MCF 10A (cell line): ENCODE measurements at regions not wholly inside any gene's neighbourhood (a gene's known extent, or its start where the extent isn't known, plus 50 kb on each side); places are given as distances from the start of the nearest gene placed in this dataset.

Source experiments
- BruUV-seq: library from RNA; stranded (reverse); fragments of 400-500 nt; replicated peaks from 2 replicates; lab custom pipeline; 2021; lab: Mats Ljungman, UMichigan
- CTCF ChIA-PET: fragments of 300-600 bp; sonication (Branson Sonifier 250); formaldehyde crosslinking; extraction: SDS; loops from one replicate; lab custom pipeline; 2021; ENCODE audit warnings: antibody characterized with exemption, inconsistent platforms; lab: Yijun Ruan, JAX
- POLR2A ChIA-PET: fragments of 300-600, 350-650 bp; sonication (Branson Sonifier 250); formaldehyde crosslinking; extraction: SDS; loops from one replicate; lab custom pipeline; 2020; ENCODE audit warnings: antibody characterized with exemption, inconsistent platforms; lab: Yijun Ruan, JAX
- DNase-seq: peaks from one replicate; pipeline ENCODE4 v3.0.0-alpha.2; 2018; ENCODE audit not compliant: unreplicated experiment
- H3K27ac Mint-ChIP-seq: one replicate; pipeline ENCODE4 v1.8.0; 2022; ENCODE audit warnings: mild to moderate bottlenecking, low read depth, mixed read lengths; ENCODE audit not compliant: unreplicated experiment
- H3K27me3 Mint-ChIP-seq: one replicate; pipeline ENCODE4 v1.8.0; 2022; ENCODE audit warnings: mixed read lengths; ENCODE audit not compliant: insufficient read depth, unreplicated experiment
- H3K36me3 Mint-ChIP-seq: one replicate; pipeline ENCODE4 v1.8.0; 2022; ENCODE audit warnings: mild to moderate bottlenecking, moderate library complexity, mixed read lengths; ENCODE audit not compliant: insufficient read depth, unreplicated experiment
- H3K4me1 Mint-ChIP-seq: one replicate; pipeline ENCODE4 v1.8.0; 2022; ENCODE audit warnings: mixed read lengths; ENCODE audit not compliant: insufficient read depth, unreplicated experiment
- H3K4me3 Mint-ChIP-seq: one replicate; pipeline ENCODE4 v1.8.0; 2022; ENCODE audit warnings: mild to moderate bottlenecking, moderate library complexity, mixed read lengths; ENCODE audit not compliant: unreplicated experiment
- H3K9me3 Mint-ChIP-seq: one replicate; pipeline ENCODE4 v1.8.0; 2022; ENCODE audit warnings: mixed read lengths; ENCODE audit not compliant: unreplicated experiment
- CTCF ChIP-seq: fragments of 200-600 bp; IDR thresholded peaks from one replicate; pipeline ENCODE4 v1.8.0; 2022; ENCODE audit warnings: antibody characterized with exemption, mild to moderate bottlenecking; ENCODE audit not compliant: unreplicated experiment
- intact Hi-C: fragments of 100-400 bp; cut with micrococcal nuclease; formaldehyde crosslinking; loops from 2 replicates; pipeline ENCODE4 v1.14.1; 2022

GRCh38 chr4:37541956-37542355, 144.2 kb downstream of the RELL1 start:
- intact Hi-C loops, result no loop called here
- Mint-ChIP-seq H3K4me1 (no peaks in the 10 kb centered on the region), H3K9me3 (no peaks in the 10 kb centered on the region), H3K27me3 (no peaks in the 10 kb centered on the region), H3K36me3 (peaks cover 12% of the 10 kb centered on the region), H3K4me3 (no peak overlapping the region), H3K27ac (no peak overlapping the region)
- CTCF ChIA-PET, result no interaction called here
- no TSS peak for BruUV-seq
- POLR2A ChIA-PET, result no interaction called here
- no peak for DNase-seq
- no peak for TF ChIP-seq CTCF

DNA sequence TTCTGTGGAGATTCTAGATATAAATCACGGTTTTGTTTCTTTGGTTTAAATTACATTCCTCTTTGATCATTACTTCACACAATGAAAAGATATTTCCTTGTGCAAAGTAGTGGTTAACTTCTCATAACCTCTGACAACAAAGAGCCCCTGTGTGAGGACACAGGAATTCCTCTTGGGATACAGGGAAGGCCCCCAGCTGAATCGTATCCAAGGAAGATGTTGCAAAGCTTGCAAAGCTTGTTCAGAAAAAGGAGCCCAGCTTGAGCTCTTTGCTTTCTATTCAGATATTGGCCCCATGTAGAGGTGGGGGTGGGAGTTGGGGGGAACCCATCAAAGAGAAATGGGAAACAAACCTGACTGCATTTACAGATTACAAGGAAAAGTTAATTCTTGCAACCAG, 145.7 kb downstream of the RELL1 start:
- intact Hi-C loops, result no loop called here
- ChIA-PET CTCF (interaction anchor here (0.7 kb wide), 1 partner anchor 990 kb away, joined by 3 read pairs; no protein-coding TSS in a partner anchor), POLR2A (no interaction called here)
- H3K9me3 Mint-ChIP-seq, result no peaks in the 10 kb centered on the region
- no peak for DNase-seq
- H3K36me3 Mint-ChIP-seq, result peaks cover 6% of the 10 kb centered on the region
- no peak overlapping the region for H3K4me3 Mint-ChIP-seq
- TF ChIP-seq CTCF, result no peak
- no peak overlapping the region for H3K27ac Mint-ChIP-seq
- no TSS peak for BruUV-seq
- H3K4me1 Mint-ChIP-seq, result no peaks in the 10 kb centered on the region
- H3K27me3 Mint-ChIP-seq, result no peaks in the 10 kb centered on the region

DNA sequence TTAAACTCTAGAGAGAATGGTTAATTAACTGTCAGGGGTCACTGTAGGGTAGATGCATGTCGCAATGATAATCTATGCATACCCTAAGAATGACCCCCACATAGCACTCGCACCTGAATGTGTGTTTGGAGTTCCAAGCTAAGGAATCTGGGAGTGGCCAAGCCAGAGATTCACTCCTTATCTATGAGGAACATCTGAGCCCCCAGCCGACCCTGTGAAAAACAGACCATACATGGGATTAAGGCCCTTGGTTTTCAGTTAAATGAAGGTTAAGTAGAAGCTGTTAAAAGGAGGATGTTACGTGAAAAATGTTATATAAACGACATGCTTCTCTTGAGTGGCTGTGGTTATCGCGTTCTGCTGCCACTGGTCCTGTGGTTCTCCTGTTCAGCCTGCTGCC, 147.2 kb downstream of the RELL1 start:
- Mint-ChIP-seq H3K27me3 (no peaks in the 10 kb centered on the region), H3K27ac (no peak overlapping the region), H3K4me3 (no peak overlapping the region), H3K4me1 (no peaks in the 10 kb centered on the region), H3K36me3 (peaks cover 4% of the 10 kb centered on the region), H3K9me3 (no peaks in the 10 kb centered on the region)
- intact Hi-C loops, result no loop called here
- ChIA-PET CTCF (interaction anchor here (2.2 kb wide), 1 partner anchor 10 kb away, joined by 6 read pairs; no protein-coding TSS in a partner anchor), POLR2A (no interaction called here)
- TF ChIP-seq CTCF, result no peak
- BruUV-seq, result no TSS peak
- DNase-seq, result no peak

- no peak overlapping the region for H3K27ac Mint-ChIP-seq
- POLR2A ChIA-PET, result no interaction called here
- TF ChIP-seq CTCF, result no peak
- H3K27me3 Mint-ChIP-seq, result no peaks in the 10 kb centered on the region
- CTCF ChIA-PET, result interaction anchor here (2.2 kb wide), 1 partner anchor 9 kb away, joined by 6 read pairs; no protein-coding TSS in a partner anchor
- no peaks in the 10 kb centered on the region for H3K36me3 Mint-ChIP-seq
- intact Hi-C loops, result no loop called here
- H3K4me3 Mint-ChIP-seq, result no peak overlapping the region
- BruUV-seq, result no TSS peak
- no peaks in the 10 kb centered on the region for H3K4me1 Mint-ChIP-seq
- H3K9me3 Mint-ChIP-seq, result no peaks in the 10 kb centered on the region
- no peak for DNase-seq
Measured at GRCh38 chr4:37537484-37537883, 148.7 kb downstream of the RELL1 start.
